ENCODE measurements at regions not wholly inside any gene's neighbourhood (a gene's known extent, or its start where the extent isn't known, plus 50 kb on each side); places are given as distances from the start of the nearest gene placed in this dataset.

- TF ChIP-seq, protein P1, sequence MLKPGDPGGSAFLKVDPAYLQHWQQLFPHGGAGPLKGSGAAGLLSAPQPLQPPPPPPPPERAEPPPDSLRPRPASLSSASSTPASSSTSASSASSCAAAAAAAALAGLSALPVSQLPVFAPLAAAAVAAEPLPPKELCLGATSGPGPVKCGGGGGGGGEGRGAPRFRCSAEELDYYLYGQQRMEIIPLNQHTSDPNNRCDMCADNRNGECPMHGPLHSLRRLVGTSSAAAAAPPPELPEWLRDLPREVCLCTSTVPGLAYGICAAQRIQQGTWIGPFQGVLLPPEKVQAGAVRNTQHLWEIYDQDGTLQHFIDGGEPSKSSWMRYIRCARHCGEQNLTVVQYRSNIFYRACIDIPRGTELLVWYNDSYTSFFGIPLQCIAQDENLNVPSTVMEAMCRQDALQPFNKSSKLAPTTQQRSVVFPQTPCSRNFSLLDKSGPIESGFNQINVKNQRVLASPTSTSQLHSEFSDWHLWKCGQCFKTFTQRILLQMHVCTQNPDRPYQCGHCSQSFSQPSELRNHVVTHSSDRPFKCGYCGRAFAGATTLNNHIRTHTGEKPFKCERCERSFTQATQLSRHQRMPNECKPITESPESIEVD (tag by site-specific recombination; IDR thresholded peaks at IDR 0.05), result no peak
- no peak for TF ChIP-seq ZXDB (tag by site-specific recombination; IDR thresholded peaks at IDR 0.05)
- no peak for TF ChIP-seq ZNF302 (tag by site-specific recombination; IDR thresholded peaks at IDR 0.05; ENCODE audit: low read depth)
- no peak for TF ChIP-seq ZFHX2 (tag by site-specific recombination; conservative IDR thresholded peaks at IDR 0.05)
- TF ChIP-seq OSR2 (tag by site-specific recombination; IDR thresholded peaks at IDR 0.05), result no peak
- TF ChIP-seq ZNF24 (tag by site-specific recombination; IDR thresholded peaks at IDR 0.05), result no peak
- no peak for TF ChIP-seq KLF1 (tag by site-specific recombination; IDR thresholded peaks at IDR 0.05)
Measured at GRCh38 chr9:7580568-7580967, 219.0 kb downstream of the DMAC1 start (continued).

DNA sequence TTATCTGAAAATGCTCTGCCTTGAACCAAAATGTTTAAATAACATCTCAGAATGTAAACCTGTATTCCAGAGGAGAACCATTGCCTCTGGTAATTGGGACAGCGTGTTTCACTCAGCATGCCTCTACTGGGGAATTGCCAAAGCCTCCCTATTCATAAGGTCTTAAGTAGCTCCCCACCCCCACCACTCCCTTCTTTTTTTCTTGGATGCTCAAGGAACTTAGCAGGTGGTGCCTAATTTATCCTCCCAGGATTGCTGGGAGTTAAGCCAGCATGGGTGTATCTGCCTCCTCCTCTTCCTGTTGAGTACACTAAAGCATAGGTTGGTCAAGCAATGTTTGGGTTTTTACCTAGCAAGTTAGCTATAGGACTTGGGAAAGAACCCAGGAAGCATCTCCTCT lies 220.2 kb downstream of the DMAC1 start:
- H3K9me3 ChIP-seq (ENCODE audit: control insufficient read depth, insufficient read depth, low read depth, low read length), result no peaks in the 10 kb centered on the region
- CTCF ChIA-PET, result interaction anchor here (1.6 kb wide), 1 partner anchor 9 kb away, joined by 8 read pairs; no protein-coding TSS in a partner anchor
- no peaks in the 10 kb centered on the region for H3K36me3 ChIP-seq (ENCODE audit: control insufficient read depth in 2 of 2, insufficient read depth in 1 of 2, low read length in 2 of 2)
- no peak overlapping the region for H3K27ac ChIP-seq (ENCODE audit: extremely low read depth, low read depth, low read length)
- TF ChIP-seq ZIC2 (tag by site-specific recombination; IDR thresholded peaks at IDR 0.05) (no peak), BCL11A (tag by site-specific recombination; IDR thresholded peaks at IDR 0.05; ENCODE audit: low read depth) (no peak), ZNF707 (tag by site-specific recombination; IDR thresholded peaks at IDR 0.05) (no peak), ZNF664 (tag by site-specific recombination; IDR thresholded peaks at IDR 0.05) (no peak), ZNF658 (tag by site-specific recombination; IDR thresholded peaks at IDR 0.05) (no peak), ZFP69B (tag by site-specific recombination; IDR thresholded peaks at IDR 0.05) (no peak), ZNF341 (tag by site-specific recombination; IDR thresholded peaks at IDR 0.05; ENCODE audit: low read depth) (no peak), ZNF701 (tag by site-specific recombination; IDR thresholded peaks at IDR 0.05) (no peak), ZNF10 (tag by site-specific recombination; IDR thresholded peaks at IDR 0.05) (no peak), ZNF600 (tag by site-specific recombination; IDR thresholded peaks at IDR 0.05) (no peak), ZNF792 (tag by site-specific recombination; IDR thresholded peaks at IDR 0.05) (no peak), ZNF155 (tag by site-specific recombination; IDR thresholded peaks at IDR 0.05) (no peak), ZNF114 (tag by site-specific recombination; IDR thresholded peaks at IDR 0.05) (no peak)
- TF ChIP-seq, protein P2, sequence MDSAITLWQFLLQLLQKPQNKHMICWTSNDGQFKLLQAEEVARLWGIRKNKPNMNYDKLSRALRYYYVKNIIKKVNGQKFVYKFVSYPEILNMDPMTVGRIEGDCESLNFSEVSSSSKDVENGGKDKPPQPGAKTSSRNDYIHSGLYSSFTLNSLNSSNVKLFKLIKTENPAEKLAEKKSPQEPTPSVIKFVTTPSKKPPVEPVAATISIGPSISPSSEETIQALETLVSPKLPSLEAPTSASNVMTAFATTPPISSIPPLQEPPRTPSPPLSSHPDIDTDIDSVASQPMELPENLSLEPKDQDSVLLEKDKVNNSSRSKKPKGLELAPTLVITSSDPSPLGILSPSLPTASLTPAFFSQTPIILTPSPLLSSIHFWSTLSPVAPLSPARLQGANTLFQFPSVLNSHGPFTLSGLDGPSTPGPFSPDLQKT (IDR thresholded peaks at IDR 0.05; ENCODE audit: borderline replicate concordance, low read depth, low read length), result no peak
- TF ChIP-seq, protein P3, sequence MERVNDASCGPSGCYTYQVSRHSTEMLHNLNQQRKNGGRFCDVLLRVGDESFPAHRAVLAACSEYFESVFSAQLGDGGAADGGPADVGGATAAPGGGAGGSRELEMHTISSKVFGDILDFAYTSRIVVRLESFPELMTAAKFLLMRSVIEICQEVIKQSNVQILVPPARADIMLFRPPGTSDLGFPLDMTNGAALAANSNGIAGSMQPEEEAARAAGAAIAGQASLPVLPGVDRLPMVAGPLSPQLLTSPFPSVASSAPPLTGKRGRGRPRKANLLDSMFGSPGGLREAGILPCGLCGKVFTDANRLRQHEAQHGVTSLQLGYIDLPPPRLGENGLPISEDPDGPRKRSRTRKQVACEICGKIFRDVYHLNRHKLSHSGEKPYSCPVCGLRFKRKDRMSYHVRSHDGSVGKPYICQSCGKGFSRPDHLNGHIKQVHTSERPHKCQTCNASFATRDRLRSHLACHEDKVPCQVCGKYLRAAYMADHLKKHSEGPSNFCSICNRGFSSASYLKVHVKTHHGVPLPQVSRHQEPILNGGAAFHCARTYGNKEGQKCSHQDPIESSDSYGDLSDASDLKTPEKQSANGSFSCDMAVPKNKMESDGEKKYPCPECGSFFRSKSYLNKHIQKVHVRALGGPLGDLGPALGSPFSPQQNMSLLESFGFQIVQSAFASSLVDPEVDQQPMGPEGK (tag by site-specific recombination; IDR thresholded peaks at IDR 0.05), result no peak
- H3K4me3 ChIP-seq (ENCODE audit: low read depth, low read length), result no peak overlapping the region
- POLR2A ChIA-PET, result no interaction called here
- no peaks in the 10 kb centered on the region for H3K4me1 ChIP-seq (ENCODE audit: control insufficient read depth, insufficient read depth, low read length)

GRCh38 chr9:7578951-7579350 lies 220.6 kb downstream of the DMAC1 start:
- ChIA-PET POLR2A (no interaction called here), CTCF (interaction anchor here (1.6 kb wide), 1 partner anchor 9 kb away, joined by 8 read pairs; no protein-coding TSS in a partner anchor)
- H3K36me3 ChIP-seq (ENCODE audit: control insufficient read depth in 2 of 2, insufficient read depth in 1 of 2, low read length in 2 of 2), result no peaks in the 10 kb centered on the region
- H3K27ac ChIP-seq (ENCODE audit: extremely low read depth, low read depth, low read length), result no peak overlapping the region
- no peaks in the 10 kb centered on the region for H3K9me3 ChIP-seq (ENCODE audit: control insufficient read depth, insufficient read depth, low read depth, low read length)
- no peak overlapping the region for H3K4me3 ChIP-seq (ENCODE audit: low read depth, low read length)
- H3K4me1 ChIP-seq (ENCODE audit: control insufficient read depth, insufficient read depth, low read length), result no peaks in the 10 kb centered on the region
- TF ChIP-seq ZBTB8A (tag by site-specific recombination; IDR thresholded peaks at IDR 0.05) (no peak), ZNF530 (tag by site-specific recombination; IDR thresholded peaks at IDR 0.05; ENCODE audit: low read depth) (no peak), ZNF658 (tag by site-specific recombination; IDR thresholded peaks at IDR 0.05) (no peak), ZNF610 (tag by site-specific recombination; IDR thresholded peaks at IDR 0.05; ENCODE audit: borderline replicate concordance) (no peak), ZNF639 (tag by site-specific recombination; IDR thresholded peaks at IDR 0.05) (no peak), KLF1 (tag by site-specific recombination; IDR thresholded peaks at IDR 0.05) (no peak)
- TF ChIP-seq, protein P4, sequence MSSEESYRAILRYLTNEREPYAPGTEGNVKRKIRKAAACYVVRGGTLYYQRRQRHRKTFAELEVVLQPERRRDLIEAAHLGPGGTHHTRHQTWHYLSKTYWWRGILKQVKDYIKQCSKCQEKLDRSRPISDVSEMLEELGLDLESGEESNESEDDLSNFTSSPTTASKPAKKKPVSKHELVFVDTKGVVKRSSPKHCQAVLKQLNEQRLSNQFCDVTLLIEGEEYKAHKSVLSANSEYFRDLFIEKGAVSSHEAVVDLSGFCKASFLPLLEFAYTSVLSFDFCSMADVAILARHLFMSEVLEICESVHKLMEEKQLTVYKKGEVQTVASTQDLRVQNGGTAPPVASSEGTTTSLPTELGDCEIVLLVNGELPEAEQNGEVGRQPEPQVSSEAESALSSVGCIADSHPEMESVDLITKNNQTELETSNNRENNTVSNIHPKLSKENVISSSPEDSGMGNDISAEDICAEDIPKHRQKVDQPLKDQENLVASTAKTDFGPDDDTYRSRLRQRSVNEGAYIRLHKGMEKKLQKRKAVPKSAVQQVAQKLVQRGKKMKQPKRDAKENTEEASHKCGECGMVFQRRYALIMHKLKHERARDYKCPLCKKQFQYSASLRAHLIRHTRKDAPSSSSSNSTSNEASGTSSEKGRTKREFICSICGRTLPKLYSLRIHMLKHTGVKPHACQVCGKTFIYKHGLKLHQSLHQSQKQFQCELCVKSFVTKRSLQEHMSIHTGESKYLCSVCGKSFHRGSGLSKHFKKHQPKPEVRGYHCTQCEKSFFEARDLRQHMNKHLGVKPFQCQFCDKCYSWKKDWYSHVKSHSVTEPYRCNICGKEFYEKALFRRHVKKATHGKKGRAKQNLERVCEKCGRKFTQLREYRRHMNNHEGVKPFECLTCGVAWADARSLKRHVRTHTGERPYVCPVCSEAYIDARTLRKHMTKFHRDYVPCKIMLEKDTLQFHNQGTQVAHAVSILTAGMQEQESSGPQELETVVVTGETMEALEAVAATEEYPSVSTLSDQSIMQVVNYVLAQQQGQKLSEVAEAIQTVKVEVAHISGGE (tag by site-specific recombination; conservative IDR thresholded peaks at IDR 0.05; ENCODE audit: low read depth), result no peak

Data from HEK293 (cell line).